AG20443 (cell line): ENCODE measurements at regions not wholly inside any gene's neighbourhood (a gene's known extent, or its start where the extent isn't known, plus 50 kb on each side); places are given as distances from the start of the nearest gene placed in this dataset.

Source experiments
- DNase-seq: peaks from one replicate; pipeline ENCODE4 v3.0.0; 2012; ENCODE audit warnings: low spot score, mixed read lengths

- DNase-seq = no peak
Observed at GRCh38 chr1:230002164-230002803, 64.8 kb upstream of the GALNT2 start.

GRCh38 chr1:230003409-230003808, 63.6 kb upstream of the GALNT2 start:
- DNase-seq = no peak

DNA sequence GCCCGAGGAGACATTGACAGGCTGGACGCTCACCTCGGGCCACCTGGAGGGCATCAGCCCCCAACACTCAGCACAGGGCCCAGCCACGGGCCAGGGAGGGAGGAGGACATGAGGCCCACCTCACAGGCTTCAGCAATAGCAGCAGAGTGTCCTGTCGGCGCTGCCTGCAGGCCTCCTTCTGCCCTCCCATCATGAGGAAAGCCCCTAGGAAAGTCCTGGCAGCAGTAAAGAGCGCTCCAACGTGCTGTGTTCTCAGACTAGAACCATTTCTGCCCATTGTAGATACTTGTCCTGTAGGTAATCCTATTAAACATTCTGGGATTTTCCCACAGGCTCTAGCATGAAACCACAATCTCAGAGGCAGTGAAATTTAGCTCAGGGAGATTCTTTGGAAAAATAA, 62.0 kb upstream of the GALNT2 start:
- no peak for DNase-seq

- no peak for DNase-seq
Observed at GRCh38 chr1:230008721-230009120, 58.3 kb upstream of the GALNT2 start.

- no peak for DNase-seq
Observed at GRCh38 chr1:230009611-230010313, 57.3 kb upstream of the GALNT2 start.

DNA sequence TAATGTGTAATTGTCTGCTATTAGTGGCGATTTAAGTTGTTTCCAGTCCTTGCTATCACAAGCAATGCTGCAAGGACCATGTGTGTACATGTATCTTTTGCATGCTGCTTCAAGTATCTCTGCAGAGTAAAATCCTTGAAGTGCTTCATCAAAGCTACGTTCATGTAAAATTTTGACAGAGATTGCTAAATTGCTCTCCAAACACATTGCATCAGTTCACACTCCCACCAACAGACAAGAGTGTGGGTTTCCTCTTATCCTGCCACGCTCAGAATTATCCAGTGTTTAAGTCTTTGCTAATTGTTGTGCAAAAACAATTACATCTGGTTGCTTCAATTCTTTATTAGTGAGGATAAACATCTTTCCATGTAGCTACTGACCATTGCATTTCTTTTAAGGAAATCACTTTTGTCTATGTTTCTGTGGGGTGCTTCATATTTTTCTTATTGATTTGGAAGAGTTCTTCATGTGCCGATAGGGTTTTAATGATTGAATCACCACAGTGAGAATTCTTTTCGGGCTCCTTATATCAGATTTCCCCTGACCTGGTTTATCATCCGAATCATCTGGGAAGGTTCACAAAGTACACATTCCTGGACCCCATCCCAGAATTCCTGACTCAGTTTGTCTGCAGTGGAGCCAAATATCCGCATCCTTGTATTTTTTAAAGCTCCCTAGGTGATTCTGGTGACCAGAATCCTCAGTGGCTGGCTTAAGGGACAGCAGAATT, 56.3 kb upstream of the GALNT2 start:
- no peak for DNase-seq

- DNase-seq = no peak
Observed at GRCh38 chr1:230011333-230012092, 55.5 kb upstream of the GALNT2 start.

GRCh38 chr1:230012093-230012393, 55.0 kb upstream of the GALNT2 start:
- DNase-seq = no peak

DNA sequence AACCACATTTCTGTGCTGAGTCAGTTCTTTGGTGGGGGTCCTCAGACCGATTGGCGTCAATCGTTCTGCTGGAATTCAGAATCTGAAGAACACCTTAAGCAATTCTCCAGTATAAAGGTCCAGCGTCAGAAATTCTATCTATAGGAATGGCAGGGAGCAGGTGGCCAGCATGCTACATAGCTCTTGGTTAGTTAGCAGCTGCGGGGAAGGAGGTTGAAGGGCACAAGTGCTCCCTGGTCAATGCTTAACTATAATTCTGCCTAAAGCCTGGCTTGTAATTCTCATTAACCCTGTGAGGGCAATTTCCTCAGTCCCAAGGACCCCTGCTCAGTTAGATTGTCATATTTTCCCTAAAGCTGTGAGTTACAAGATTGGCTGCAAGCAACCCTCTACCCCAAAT, 54.3 kb upstream of the GALNT2 start:
- DNase-seq = no peak

DNA sequence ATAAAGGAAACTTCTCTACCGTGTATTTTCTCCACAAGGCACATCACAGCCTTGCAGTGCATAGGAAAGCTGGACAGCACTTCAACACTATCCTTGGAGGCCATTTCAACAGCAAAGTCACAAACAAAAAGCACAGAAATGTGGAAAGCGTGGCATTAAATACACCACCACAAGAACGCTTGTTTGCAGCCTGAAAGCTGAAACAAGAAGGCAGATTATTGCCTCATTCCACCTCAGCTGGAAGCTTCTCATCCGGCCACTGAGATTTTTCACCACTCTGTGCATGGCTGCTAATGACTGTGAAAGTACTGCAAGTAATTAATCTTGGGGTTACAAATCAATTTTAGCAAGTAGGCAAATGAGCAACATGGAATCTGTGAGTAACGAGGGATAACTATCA, 50.9 kb upstream of the GALNT2 start:
- DNase-seq = no peak
